T-helper 2 cell (primary cell): ENCODE measurements at regions not wholly inside any gene's neighbourhood (a gene's known extent, or its start where the extent isn't known, plus 50 kb on each side); places are given as distances from the start of the nearest gene placed in this dataset.
A peak's percentile ranks its signal among the peaks of the same experiment; 100 is the strongest.
"Not testable (repeated sequence)": the region's sequence is repeated elsewhere in the genome, so short reads cannot be mapped to it uniquely, and the experiment has no call there.

Experiments
- DNase-seq, 5 experiments: peaks; one replicate each; pipeline versions ENCODE4 v3.0.0 to v3.0.0-alpha.2; 2012 to 2022

GRCh38 chr12:92419201-92419600, 273.6 kb upstream of the BTG1 start:
- no peak for DNase-seq

GRCh38 chr12:92418381-92418780, 272.7 kb upstream of the BTG1 start:
- no peak for DNase-seq

DNA sequence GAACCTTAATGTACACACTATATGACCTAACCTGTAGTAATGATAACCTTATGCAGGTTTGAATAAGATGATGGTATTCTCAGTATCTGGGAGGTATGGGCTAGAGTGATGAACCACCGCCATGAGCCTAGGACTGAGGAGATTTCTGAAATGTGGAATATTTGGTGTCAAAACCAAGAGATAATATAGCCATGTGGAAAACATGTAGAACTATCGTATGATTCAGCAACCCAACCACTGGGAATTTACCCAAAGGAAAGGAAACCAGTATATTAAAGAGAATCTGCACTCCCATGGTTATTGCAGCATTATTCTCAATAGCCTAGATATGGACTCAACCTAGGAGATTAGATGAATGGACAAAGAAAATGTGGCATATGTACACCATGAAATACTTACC, 271.7 kb upstream of the BTG1 start:
- no peak for DNase-seq

DNA sequence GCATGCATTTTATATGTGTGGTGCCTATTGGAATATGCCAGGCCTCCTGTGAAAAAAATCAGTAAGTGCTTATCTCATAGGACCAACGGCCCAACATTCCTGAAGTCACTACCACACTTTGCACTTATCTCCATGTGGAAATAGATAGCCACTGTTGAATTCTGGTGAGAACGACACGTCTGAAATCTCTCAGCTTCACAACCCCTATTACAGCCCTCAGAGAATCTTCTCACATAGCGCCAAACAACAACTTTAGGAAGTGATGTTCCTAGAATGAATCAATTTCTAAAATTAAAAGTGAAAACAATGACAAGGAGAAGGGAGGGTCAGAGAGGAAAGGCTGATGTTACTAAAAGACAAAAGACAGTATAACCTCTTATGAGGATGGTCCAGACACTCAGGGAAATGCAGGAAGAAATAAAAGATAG, 270.8 kb upstream of the BTG1 start:
- no peak for DNase-seq

DNA sequence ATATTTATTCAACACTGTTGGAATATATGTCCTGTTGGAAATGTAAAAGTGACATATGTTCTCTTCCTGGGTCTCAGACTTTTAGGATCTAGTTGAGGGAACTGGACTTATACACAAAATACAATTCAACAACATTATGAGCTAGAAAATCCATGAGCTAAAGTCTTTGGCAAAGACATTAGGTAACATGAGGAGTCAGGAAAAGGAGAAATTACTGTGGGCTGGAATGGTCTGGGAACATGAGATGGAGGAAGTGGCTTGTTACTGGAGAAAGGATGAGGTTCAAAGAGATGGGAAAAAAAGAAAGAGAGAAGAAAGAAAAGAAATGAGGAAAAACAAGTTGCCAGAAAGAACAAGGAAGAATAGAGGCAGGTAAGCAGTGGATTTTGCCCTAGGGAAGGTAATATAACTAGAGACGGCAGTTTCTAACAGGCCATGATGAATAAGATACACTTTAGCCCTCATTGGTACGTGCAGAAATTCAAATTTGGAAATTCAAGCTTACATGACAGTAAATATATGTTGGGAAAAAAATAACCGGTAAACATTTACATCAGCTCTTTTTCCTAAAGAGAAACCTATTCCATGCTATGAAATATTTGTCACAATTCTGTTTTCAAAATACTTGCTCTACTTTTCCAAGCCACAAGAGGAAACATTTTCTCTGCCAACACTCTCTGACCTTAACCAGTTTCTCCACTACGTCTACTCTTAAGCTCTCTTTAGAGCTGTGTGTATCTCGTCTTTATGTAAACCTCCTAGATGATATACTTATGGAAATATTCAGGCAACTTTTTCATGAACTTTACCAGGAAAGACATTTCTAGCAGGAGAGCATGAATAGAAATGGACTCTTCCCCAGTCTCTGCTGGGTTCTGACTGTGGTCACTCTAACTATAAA, 268.8 kb upstream of the BTG1 start:
- DNase-seq, result no peak

DNA sequence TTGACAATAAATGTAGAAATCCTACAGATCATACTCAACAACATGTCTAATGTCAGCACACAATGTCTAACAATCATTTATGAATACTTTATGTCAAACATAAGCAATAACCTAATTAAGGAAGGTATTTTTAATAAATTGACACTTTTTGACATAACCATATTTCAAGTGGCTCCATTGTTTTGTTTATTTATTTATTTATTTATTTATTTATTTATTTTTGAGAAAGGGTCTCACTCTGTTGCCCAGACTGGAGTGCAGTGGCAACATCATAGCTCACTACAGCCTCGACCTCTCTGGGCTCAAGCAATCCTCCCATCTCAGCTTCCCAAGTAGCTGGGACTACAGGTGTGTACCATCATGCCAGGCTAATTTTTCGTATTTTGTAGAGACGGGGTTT, 267.6 kb upstream of the BTG1 start:
- DNase-seq, result no peak

- no peak for DNase-seq
These were observed 267.2 kb upstream of the BTG1 start for GRCh38 chr12:92412856-92413255.

- no peak for DNase-seq
These were observed 266.0 kb upstream of the BTG1 start for GRCh38 chr12:92411687-92412086.

GRCh38 chr12:92408072-92408900, 262.6 kb upstream of the BTG1 start:
- DNase-seq, result peak in 2 of 5 experiments; percentile 15 to 71

DNA sequence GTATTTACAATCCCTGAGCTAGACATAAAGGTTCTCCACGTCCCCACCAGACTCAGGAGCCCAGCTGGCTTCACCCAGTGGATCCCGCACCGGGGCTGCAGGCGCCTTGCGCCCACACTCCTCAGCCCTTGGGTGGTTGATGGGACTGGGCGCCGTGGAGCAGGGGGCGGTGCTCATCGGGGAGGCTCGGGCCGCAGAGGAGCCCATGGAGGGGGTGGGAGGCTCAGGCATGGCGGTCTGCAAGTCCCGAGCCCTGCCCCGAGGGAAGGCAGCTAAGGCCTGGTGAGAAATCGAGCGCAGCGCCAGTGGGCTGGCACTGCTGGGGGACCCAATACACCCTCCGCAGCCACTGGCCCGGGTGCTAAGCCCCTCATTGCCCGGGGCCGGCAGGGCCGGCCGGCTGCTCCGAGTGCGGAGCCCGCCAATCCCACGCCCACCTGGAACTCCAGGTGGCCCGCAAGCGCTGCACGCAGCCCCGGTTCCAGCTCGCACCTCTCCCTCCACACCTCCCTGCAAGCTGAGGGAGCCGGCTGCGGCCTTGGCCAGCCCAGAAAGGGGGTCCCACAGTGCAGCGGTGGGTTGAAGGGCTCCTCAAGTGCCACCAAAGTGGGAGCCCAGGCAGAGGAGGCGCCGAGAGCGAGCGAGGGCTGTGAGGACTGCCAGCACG, 260.9 kb upstream of the BTG1 start:
- DNase-seq, result not testable (repeated sequence)

DNA sequence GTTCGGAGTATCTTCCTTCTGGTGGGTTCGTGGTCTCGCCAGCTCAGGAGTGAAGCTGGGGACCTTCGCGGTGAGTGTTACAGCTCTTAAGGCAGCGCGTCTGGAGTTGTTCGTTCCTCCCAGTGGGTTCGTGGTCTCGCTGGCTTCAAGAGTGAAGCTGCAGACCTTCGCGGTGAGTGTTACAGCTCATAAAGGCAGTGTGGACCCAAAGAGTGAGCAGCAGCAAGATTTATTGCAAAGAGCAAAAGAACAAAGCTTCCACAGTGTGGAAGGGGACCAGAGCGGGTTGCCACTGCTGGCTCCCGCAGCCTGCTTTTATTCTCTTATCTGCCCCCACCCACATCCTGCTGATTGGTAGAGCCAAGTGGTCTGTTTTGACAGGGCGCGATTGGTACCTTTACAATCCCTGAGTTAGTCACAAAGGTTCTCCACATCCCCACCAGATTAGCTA, 260.2 kb upstream of the BTG1 start:
- peak in 2 of 5 experiments; percentile 43 to 50 for DNase-seq

DNA sequence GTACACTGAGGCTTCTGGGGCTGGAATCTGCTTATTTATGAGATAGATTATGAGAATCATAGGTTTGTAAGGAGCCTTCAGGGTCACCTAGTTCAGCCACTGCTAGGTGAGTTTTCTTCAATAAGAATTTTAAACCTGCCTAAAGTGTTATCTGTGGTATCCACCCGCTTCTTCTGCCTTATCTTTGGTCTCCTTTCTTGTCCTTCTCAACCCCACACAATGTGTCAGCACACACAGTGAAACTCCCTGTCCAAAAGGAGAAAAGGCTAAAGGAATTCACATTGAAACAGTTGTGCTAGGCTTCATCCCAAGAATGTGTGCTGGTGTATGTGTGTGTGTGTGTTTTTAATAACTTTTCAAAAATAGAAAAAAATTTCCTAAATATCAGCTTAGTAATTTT, 259.3 kb upstream of the BTG1 start:
- peak in 1 of 5 experiments; percentile 35 for DNase-seq

GRCh38 chr12:92404259-92404894, 258.7 kb upstream of the BTG1 start:
- peak in 1 of 5 experiments; percentile 36 for DNase-seq

GRCh38 chr12:92403210-92404175, 257.8 kb upstream of the BTG1 start:
- peak in 4 of 5 experiments; percentile 14 to 98 (median 47) for DNase-seq

GRCh38 chr12:92402415-92402814, 256.8 kb upstream of the BTG1 start:
- DNase-seq, result no peak

GRCh38 chr12:92400006-92400405, 254.4 kb upstream of the BTG1 start:
- peak in 1 of 5 experiments; percentile 50 for DNase-seq

DNA sequence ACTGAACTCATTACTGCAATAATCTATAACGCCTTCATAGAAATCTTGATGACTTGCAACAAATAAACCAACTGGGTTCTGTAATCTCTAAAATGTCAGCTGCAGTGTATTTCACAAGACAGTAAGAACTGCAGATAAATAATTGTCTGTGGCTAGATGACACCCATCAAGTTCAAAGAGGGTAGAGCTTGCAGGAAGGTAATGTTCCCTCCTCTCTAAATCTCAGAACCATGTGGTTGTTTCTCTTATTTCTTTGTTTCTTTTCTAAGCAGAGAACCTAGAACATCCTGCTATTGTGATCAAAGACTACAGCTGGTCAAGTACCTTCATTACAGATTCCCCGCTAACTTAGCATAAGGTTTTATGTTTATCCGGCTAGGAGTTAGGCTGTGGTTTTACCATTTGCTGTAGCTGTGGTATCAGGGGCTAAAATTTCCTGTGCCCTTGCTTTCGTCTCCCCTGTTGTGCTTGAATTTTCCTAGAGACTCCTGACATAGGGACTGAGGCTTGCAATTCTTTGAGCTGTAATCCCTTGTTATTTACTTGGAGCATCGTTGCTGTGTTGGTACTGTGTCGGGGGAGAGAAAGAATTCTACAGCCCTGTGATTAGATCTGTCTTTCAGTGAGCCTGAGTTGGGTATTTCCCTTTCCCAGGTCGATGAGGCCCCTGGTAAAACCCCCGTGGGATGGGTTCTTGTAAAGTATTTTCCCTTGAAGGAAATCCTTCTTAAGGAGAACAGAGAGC, 253.1 kb upstream of the BTG1 start:
- DNase-seq, result peak in 3 of 5 experiments; percentile 7 to 86 (median 52)

DNA sequence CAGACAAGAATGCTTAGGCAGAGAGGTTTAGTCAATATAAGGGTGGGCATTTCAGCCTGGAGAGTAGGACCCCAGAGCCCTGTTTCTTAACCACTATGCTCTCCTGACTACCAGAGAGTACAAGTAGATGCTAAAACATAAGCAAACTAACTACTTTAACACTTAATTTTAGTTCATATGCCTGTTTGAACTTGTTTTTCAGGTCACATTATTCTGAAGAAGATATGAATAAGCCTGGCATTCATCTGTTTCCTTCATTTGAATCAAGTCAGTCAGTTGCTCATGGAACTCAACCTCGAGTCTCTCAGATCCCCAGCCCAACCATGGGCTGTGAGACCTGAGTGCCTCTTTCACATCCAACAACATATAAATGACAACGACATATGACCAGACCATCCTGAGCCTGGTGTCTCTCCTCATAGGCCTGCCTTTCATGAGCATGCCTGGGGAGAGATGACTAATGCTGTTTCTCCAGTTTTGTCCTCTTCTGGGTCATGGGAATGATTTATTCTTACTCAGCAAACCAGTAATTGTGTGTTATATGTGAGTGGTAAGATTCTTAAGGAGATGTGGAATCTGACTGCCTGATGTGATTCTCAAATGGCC, 251.1 kb upstream of the BTG1 start:
- DNase-seq, result no peak

DNA sequence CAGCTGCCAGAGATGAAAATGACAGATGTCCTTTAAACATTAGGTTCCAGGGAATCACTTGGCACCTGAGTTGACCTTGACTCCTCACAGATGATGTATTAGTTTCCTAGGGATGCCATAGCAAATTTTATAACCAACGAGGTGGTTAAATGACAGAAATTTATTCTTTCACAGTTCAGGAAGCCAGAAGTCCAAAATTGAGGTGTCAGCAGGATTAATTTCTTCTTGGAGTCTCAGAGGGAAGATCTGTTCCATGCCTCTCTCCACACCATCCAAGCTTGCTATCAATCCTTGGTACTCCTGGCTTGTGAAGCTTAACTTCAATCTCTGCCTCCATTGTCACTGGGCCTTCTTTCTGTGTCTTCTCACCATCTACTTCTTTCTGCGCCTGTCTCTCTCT, 249.7 kb upstream of the BTG1 start:
- DNase-seq, result no peak

DNA sequence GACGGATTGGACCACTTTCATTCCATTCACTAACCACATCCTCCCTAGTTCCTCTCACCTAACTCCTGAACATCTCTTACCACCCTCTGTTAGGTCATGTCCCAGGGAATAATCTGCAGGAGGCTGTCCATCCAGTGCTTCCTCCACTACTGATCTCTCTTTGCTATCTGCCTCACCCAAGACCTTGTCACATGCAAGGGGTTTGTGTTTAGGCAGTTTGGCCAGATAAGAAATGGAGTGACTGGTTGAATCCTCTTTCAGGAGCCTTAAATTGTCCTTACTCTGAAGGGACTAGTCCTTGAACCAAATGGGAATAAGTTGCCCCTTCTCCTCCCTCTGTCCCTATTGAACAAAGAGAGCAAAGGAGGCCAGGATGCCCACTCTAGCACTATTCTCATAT, 249.2 kb upstream of the BTG1 start:
- no peak for DNase-seq
